Suppressor macrophage treated with lipopolysaccharide for 1 hour (primary cell): ENCODE measurements at regions not wholly inside any gene's neighbourhood (a gene's known extent, or its start where the extent isn't known, plus 50 kb on each side); places are given as distances from the start of the nearest gene placed in this dataset.
"Not testable (repeated sequence)": the region's sequence is repeated elsewhere in the genome, so short reads cannot be mapped to it uniquely, and the experiment has no call there.

Source experiments
- DNase-seq, 3 donors: peaks; one replicate each; pipeline ENCODE4 v3.0.0-alpha.2; 2020 to 2022

- DNase-seq, result no peak
These were observed 150.5 kb upstream of the PRR20G start for GRCh38 chr3:127438371-127438770.

GRCh38 chr3:127435299-127435698 is 147.5 kb upstream of the PRR20G start:
- not testable (repeated sequence) for DNase-seq

GRCh38 chr3:127431066-127431465 is 143.2 kb upstream of the PRR20G start:
- no peak for DNase-seq

- DNase-seq, result no peak
These were observed 140.6 kb upstream of the PRR20G start for GRCh38 chr3:127428344-127428997.

- DNase-seq, result no peak
These were observed 139.8 kb upstream of the PRR20G start for GRCh38 chr3:127427666-127428065.

GRCh38 chr3:127427156-127427555 is 139.3 kb upstream of the PRR20G start:
- DNase-seq, result no peak

- no peak for DNase-seq
These were observed 138.8 kb upstream of the PRR20G start for GRCh38 chr3:127426444-127427153.

GRCh38 chr3:127425505-127426443 is 137.9 kb upstream of the PRR20G start:
- DNase-seq, result no peak

- DNase-seq, result no peak
These were observed 137.1 kb upstream of the PRR20G start for GRCh38 chr3:127424766-127425504.

GRCh38 chr3:127423856-127424765 is 136.3 kb upstream of the PRR20G start:
- DNase-seq, result no peak

GRCh38 chr3:127422663-127423375 is 135.0 kb upstream of the PRR20G start:
- no peak for DNase-seq

GRCh38 chr3:127421943-127422662 is 134.3 kb upstream of the PRR20G start:
- DNase-seq, result no peak

GRCh38 chr3:127420829-127421228 is 133.0 kb upstream of the PRR20G start:
- DNase-seq, result no peak

GRCh38 chr3:127419641-127420553 is 132.1 kb upstream of the PRR20G start:
- DNase-seq, result no peak

GRCh38 chr3:127419182-127419581 is 131.3 kb upstream of the PRR20G start:
- no peak for DNase-seq

GRCh38 chr3:127418560-127419147 is 130.8 kb upstream of the PRR20G start:
- no peak for DNase-seq

GRCh38 chr3:127417709-127418559 is 130.1 kb upstream of the PRR20G start:
- no peak for DNase-seq

- DNase-seq, result no peak
These were observed 126.0 kb upstream of the PRR20G start for GRCh38 chr3:127413871-127414270.
